GM12891 (cell line): ENCODE measurements at regions not wholly inside any gene's neighbourhood (a gene's known extent, or its start where the extent isn't known, plus 50 kb on each side); places are given as distances from the start of the nearest gene placed in this dataset.

Experiments
- POLR2A ChIP-seq: IDR thresholded peaks from 2 replicates; pipeline ENCODE4 v1.6.1; 2011; ENCODE audit warnings: low read depth, low read length, control low read depth
- POLR2AphosphoS5 ChIP-seq: IDR thresholded peaks from 2 replicates; pipeline ENCODE4 v1.6.1; 2011; ENCODE audit warnings: low read depth, low read length, control low read depth

- TF ChIP-seq POLR2AphosphoS5 = no peak
- TF ChIP-seq POLR2A = no peak
Observed at GRCh38 chr14:42090122-42090521, 483.4 kb downstream of the LRFN5 start.
